Suppressor macrophage treated with lipopolysaccharide for 1 hour (primary cell): ENCODE measurements at regions not wholly inside any gene's neighbourhood (a gene's known extent, or its start where the extent isn't known, plus 50 kb on each side); places are given as distances from the start of the nearest gene placed in this dataset.
"Not testable (repeated sequence)": the region's sequence is repeated elsewhere in the genome, so short reads cannot be mapped to it uniquely, and the experiment has no call there.

Experiments used
- DNase-seq, 3 donors: peaks; one replicate each; pipeline ENCODE4 v3.0.0-alpha.2; 2020 to 2022

DNA sequence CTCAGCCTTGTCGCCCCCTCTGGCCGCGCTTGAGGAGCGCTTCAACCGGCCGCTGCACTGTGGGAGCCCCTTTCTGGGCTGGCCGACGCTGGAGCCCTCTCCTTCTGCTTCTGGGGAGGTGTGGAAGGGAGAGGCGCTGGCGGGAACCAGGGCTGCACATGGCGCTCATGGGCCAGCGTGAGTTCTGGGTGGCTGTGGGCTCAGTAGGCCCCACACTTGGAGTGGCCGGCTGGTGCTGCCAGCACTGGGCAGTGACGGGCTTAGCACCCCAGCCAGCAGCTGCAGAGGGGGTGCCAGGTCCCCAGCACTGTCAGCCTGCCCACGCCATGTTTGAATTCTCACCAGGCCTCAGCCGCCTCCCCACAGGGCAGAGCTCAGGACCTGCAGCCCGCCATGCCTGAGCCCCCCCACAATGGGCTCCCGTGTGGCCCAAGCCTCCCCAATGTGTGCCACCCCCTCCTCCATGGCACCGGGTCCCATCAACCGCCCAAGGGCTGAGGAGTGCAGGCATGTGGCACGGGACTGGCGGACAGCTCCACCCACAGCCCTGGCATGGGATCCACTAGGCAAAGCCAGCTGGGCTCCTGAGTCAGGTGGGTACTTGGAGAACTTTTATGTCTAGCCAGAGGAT, 615.2 kb downstream of the TRIML1 start:
- DNase-seq: no peak

DNA sequence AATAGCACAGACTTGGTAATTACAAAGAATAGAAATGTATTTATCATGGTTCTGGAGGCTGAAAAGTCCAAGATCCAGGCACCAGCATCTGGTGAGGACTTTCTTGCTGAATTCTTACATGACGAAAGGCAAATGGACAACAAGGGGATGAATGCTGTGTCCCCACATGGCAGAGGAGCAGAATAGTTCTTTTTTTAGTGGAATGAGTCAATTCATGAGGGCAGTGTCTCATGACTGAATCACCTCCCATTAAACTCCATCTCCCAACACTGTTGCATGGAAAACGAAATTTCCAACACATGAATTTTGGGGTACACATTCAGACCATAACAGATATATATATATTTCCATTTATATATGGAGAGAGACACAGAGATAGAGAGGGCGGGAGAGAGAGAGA, 628.3 kb downstream of the TRIML1 start:
- no peak for DNase-seq

DNA sequence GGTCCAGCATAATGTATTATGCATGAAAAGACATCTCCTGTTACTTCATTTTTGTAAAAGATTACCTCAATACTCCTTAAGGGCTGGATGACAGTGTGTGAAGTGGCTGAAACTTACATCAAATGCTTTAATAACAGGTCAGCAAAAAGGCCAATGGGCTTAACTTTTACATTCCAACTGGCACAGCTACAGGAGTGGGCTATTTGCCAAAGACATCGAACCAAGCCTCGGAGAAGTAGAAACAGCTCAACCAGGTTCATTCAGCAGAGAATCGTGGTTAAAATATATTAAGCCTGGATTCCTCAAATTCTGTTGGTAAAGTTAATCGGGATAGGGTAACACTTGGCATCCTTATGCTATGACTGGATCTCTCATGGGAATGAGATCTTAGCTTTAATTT, 639.7 kb downstream of the TRIML1 start:
- no peak for DNase-seq

DNA sequence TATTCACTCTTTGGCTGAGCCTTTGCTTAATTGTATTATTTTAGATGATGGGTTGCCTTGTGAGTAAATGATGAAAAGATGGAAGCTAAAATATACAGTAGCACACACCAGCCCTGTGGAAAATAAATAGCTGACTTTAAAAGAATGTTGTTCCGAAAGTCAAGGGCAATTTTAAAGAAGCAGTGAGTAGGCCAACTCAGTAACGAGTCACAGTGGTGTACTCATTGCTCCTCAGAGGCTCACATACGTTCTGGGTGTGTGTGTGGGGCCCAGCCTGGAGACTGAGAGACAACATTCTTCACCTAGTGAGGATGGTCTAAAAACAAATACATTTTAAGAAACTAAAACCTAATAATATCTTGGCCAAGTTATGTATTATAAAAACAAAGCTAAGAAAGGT, 640.3 kb downstream of the TRIML1 start:
- DNase-seq: no peak

DNA sequence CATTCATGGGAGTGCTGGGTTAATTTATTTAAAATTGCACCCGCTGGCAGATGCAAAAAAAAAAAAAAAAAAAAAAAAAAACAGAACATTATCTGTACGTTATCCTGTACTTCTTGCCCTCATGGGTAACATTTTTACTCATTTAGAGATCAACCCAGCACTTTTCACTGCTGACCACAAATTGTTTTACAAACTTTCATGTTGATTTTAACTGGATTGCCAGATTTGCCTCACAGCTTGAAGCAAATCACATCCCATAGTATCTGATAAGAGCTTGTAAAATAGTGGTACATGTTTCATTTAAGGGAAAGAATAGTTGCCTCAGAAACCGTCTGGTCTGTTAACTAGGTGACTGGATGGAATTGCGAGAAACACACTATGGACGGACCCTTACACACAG, 640.8 kb downstream of the TRIML1 start:
- no peak for DNase-seq

DNA sequence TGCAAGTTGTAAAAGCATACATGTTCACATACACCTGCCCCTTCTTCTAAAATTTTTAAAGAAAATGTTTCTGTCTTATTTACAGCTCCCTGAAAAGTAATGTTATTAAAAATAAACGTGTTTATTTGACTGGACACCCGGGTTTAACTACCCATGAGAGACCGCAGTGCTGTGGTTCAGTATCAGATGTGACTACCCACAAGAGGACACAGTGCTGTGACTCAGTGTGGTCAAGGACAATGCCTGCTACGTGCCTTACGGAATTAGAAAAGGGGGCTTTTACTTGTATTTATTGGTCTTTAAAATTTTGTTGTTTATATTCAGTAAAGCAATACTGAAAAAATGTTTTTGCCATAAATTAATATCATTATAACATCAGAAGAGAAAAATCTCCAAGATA, 641.4 kb downstream of the TRIML1 start:
- DNase-seq: no peak

DNA sequence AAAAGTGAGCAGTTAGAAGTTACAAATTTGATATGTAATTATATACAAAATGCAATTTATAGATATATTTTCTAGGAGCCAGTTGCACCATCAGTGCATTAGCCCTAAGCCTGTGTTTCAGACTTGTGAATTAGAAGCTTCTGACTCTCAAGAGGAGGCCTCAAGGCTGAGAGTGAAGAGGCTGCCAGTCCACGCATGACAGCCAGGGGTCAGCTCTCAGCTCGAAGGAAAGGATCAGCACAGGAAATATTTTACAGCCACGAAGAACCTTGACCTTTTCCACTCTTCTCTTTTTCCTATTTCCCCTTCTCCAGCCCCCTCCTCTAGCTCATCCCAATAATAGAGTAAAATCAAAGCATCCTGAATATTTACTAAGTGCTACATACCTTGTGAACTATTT, 642.4 kb downstream of the TRIML1 start:
- no peak for DNase-seq

DNA sequence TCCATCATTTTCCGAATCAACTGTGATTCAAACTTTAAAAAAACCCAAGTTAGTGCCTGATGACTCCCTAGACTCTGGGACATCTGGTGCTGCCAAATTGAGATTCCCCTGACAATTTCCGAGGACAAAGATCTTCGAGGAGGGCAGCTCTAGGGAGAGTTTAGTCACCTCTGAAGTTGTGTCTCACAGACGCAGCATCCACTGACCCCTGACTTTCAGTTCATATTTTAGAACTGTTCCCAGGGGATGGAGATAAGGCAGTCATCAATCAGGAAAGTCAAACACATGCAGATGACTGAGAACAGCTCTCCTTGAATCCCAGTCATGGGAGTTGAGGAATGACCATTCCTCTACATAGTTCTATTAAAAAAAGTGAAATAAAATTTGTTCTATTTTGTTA, 643.9 kb downstream of the TRIML1 start:
- no peak for DNase-seq

DNA sequence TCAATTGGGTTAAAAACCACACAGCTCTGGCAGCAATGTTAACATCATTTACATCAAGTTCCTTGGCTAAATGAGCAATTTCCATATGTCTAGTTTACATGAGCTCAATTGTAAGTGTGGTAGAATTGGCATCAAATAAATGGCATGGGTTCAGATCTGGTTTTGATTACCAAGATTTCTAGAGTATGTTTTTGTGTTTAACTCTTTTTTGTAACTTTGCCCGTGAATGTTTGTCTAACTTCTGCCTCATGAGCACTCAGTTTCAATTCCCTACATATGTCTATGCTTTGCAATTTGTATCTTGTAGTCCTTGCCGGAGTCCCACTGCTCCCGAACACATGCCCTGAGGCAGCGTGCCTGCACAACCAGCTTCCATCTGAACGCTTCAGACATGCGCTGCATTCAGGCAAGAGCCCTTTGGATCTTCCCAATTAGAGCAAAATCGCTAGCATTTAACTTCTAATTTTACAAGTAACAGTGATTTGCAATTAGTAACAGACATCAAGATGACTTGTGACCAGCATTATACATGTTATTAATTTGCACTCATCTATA, 644.4 kb downstream of the TRIML1 start:
- DNase-seq: no peak

DNA sequence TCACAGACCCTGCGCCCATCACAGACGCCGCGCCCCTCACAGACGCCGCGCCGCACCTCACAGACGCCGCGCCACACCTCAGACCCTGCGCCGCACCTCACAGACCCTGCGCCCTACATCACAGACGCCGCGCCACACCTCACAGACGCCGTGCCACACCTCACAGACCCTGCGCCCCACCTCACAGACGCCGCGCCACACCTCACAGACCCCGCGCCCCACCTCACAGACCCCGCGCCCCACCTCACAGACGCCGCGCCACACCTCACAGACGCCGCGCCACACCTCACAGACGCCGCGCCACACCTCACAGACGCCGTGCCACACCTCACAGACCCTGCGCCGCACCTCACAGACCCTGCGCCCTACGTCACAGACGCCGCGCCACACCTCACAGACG, 657.4 kb downstream of the TRIML1 start:
- not testable (repeated sequence) for DNase-seq

DNA sequence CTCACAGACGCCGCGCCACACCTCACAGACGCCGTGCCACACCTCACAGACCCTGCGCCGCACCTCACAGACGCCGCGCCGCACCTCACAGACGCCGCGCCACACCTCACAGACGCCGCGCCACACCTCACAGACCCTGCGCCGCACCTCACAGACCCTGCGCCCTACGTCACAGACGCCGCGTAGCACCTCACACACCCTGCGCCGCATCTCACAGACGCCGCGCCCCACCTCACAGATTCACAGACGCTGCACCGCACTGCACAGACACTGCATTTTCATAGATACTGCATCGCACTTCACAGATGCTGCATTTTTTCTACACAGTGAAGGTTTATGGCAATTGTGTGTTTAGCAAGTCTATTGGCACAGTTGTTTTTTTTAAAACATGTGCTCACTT, 657.8 kb downstream of the TRIML1 start:
- DNase-seq: not testable (repeated sequence)

DNA sequence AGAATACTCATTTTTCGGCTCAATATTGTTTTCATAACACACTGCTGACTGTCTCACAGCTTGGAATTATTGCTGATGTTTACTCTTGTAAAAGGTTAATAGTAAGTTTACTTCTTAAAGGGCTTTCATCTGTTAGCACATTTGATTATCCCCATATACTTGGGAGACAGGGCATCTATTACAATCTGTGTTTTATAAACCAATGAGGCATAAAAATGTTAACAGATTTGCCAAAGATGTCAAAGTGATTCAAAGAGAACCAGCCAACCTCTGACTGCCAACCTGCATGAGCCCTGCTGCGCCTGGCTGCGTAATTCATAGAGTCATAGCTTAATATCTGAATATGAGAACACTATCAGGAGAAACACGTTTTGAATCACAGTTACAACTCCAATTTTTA, 665.6 kb downstream of the TRIML1 start:
- no peak for DNase-seq

DNA sequence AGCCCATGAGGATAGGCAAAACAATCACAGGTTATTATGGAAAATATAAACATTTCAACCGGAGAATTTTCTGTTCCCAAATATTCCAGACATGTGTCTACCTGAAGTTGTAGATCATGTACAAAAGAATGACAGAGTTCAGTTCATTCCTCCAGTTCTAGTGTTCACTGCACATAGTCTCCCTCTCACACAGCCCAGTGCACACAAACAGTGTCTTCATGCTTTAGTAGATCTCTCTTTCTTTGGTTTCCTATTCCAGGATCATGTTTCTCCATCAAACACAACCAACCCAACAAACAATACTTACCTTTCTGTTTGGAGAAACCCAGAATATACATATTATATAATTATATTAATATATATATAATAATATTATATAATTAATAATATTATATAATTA, 671.9 kb downstream of the TRIML1 start:
- no peak for DNase-seq

DNA sequence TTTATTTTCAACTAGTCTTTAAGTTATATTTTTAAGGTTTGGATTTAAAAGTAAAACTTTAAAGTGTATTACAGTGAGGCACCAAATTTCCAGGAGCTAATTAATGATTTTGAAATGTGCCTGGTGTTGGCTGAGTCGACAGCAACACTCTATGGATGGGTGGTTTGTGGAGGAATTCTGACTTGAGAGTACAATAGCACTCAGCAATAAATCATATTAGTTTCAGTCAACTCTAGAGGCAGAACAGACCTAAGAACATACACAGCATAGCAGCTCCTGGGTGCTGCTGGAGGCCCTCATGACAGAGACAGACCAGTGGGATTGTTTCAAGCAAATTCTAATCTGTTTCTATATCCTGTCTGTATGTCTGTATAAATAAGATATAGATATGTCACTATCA, 673.4 kb downstream of the TRIML1 start:
- DNase-seq: no peak

DNA sequence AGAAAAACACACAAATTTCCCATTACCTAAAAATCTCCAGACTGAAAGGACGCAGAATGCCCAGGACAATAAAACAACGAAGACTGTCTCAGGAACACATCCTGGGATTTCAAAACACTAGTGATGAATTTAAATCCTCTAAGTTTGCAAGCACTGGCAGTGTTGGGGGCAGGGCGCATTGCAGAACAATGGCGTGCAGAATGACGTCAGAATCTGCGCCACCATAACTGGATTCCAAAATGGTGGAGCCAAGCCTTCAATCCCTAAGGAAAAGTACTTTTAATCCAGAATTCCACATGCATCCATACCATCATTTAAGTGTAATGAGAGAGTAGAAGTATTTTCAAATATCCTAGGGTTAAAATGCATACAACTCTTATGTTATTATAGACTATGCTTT, 679.1 kb downstream of the TRIML1 start:
- DNase-seq: no peak

DNA sequence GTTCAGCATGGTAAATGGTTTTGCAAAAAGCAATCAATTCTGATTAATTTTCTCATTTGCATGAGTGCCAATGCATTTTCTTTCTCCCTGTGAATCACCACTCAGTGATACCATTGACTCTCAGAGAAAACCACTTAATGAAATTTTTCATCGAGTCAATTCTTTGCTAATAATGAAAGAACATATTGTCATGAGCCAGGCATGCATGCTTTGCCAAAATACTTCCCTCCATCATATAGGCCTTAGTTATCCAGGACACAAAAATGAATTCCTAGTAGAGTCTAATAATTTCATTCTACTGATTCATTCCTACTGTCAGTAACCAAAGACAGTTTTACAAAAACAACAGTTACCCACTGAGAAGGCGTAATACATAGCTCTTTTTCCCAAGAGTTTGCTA, 680.0 kb downstream of the TRIML1 start:
- no peak for DNase-seq

DNA sequence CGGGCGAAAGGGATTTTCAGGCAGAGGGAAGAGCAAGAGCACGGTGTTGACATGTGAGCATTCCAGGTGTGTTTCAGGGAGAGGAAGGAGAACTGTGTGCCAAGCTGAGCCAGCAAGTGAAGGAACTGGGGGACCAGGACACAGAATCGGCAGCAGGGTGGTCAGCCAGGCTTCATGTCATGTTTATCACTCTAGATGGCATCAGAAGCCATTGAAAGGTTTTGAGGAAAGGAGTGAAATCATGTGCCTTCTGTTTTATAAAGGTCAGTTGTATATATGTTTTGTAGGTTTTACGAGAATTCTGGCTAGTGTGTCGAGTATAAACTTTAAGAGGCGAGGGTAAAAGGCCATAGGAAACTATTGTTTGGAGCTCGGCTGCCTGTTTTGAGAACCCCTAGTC, 682.3 kb downstream of the TRIML1 start:
- DNase-seq: no peak

DNA sequence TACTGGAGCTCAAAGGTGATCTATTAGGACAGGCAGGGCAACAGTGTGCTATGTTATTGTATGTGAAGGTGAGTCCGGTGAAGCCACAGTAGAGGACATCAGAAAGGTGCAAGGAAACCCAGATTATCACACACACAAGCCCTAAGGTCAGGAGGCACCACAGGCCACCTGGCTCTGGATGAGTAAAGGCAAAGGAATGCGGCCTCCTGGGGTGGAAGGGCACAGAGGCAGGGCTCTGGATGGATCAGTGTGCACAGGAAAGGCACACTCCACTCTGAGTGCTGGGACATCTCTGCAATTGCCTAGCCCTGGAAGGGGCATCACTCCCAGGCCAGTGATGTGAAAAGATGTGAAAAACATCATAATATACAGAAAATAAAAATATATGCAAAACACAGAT, 683.5 kb downstream of the TRIML1 start:
- DNase-seq: no peak

DNA sequence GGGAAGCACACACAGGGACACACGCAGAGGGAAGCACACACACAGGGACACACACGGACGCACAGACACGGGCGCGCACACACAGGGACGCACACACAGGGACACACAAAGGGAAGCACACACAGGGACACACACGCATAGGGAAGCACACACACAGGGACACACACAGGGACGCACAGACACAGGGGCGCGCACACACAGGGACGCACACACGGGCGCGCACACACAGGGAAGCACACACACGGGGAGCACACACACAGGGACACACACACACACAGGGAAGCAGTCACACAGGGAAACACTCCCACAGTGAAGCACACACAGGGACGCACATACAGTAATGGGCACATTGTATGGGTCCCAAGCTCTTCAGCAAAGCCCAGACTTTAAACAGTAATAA, 685.3 kb downstream of the TRIML1 start:
- DNase-seq: no peak

DNA sequence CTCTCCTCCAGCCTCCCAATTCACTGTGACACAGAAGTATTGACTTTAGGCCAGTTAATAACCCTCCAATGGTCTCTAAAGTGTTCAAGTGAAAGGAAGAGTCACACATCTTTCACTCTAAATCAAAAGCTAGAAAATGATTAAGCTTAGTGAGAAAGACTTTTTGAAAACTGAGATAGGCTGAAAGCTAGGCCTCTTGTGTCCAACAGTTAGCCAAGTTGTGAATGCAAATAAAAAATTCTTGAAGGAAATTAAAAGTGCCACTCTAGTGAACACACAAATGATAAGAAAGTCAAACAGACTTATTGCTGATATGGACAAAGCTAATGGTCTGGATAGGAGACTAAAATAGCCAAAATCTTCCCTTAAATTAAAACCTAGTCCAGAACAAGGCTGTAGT, 687.2 kb downstream of the TRIML1 start:
- no peak for DNase-seq

DNA sequence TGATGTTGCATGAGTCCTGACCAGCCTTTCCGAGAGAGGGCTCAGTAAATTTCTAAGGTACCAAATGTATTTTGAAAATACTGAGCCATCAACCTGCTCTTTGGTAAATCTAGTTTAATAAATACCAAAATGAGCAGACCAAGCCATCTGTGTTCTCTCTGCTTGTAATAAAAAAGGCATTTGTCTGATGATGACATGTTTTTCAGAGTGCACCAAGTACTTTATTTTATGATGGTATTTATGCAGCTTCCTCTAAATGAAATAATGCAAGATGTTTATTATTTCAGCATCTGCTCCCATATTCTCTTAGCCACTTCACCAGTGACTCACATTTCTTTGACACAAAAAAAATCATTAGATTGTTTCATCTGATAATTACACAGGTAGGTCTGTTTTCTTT, 700.5 kb downstream of the TRIML1 start:
- no peak for DNase-seq

DNA sequence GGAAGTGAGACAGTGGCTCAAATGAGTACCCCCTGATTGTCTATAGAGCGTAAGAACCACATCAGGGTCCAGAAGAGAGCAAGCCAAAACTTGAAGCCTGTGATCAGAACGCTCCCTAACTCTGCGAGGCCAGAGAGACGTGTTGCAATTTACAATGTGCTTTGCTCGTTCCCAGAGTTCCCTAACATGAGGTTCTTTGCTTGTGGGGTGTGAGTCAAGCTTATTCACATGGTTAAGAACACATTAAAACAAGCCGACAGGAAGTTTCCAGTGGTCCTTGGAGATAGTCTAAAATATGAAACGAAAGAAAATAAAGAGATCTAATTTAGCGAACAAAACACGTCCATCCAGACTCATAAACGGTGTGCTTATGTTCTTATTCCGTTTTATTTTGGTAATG, 702.3 kb downstream of the TRIML1 start:
- DNase-seq: no peak

DNA sequence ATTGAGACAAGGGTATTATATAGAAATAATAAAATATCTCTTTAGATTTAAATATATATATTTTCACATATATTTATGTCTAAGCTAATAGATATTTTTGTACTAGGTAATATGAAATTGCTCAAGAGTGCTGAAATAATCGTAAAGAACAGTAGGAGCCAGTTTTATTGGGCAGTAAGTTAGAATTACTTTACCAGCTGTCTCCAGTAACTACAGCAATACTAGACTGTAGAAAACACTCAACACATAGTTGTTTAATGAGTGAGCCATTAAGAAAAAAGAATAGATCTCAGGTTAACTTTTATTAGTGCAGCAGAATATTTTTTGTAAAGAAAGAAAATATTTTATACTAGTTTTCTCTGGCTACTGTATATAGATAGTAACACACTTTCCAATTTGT, 715.2 kb downstream of the TRIML1 start:
- DNase-seq: no peak

DNA sequence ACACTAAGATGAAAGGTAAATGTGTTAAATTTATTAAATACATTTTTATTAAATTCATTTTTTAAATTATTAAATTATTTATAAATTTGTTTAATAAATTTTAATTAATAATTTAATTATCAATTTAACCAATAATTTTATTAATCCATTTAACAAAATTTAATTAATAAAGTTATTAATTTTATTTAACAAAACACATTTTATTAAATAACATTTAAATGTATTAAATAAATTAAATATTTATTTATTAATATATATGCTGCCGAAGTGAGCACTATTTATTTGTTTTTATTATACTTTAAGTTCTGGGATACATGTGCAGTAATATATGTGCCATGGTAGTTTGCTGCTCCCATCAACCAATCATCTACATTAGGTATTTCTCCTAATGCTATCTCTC, 719.5 kb downstream of the TRIML1 start:
- DNase-seq: no peak

DNA sequence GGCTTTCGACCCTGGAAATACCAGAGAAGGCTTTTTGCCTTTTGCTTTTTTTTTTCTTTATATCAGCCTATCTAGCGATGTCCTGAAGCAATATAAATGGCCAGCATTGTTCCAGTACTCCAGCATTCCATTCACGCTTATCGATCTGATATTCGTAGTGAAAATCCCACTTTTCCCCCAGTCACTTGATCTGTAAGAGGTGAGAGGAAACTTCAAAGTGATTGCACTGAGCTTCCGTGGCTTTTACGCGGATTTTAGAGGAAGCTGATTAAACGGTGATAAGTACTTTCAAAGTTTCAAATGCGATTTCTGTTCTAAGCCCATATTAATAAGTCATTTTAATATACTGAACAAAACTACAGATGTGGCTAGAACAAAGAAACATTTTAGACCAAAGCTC, 725.5 kb downstream of the TRIML1 start:
- no peak for DNase-seq

DNA sequence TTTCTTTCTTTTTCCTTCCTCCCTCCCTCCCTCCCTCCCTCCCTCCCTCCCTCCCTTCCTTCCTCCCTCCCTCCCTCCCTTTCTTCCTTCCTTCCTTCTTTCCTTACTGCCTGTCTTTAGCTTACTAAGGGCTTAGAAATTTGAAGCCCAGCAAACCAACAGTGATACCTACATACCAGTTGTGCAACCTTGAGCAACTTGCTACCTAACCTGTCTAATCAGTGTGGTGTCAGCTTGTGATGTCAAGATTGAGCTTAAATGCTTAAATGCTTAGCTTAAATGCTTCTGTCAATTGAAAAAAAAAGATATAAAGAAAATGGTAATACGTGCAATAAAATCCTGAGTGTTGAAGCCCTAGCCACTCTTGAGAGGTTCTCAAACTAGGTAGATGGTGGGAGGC, 728.6 kb downstream of the TRIML1 start:
- DNase-seq: no peak
